GM21786 (cell line): ENCODE measurements at regions not wholly inside any gene's neighbourhood (a gene's known extent, or its start where the extent isn't known, plus 50 kb on each side); places are given as distances from the start of the nearest gene placed in this dataset.

Experiments used
- ATAC-seq: cut with Tn5 transposase; IDR thresholded peaks from one replicate; pipeline ENCODE4 v1.9.1; 2021; ENCODE audit not compliant: unreplicated experiment

GRCh38 chr6:169048185-169048864 lies 205.3 kb downstream of the THBS2 start:
- ATAC-seq: no peak

DNA sequence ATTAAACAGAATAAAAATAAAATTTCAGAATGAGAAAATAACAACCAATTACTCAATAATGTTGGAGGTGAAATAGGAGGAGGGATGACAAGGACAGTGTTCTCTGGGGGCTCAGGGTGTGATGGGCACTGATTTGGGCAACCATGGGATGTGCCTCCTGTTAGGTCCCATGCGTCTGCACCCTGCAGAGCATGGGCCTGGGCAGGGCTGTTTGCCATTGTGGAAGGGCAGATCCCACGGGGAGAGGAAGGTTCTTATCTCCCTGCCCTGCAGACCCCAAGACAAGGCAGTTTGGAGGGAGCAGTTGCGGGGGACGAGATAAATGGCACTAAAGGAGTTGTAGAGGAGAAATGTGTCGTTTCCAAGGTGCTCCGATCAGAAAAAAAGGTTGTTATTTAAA lies 206.3 kb downstream of the THBS2 start:
- no peak for ATAC-seq

DNA sequence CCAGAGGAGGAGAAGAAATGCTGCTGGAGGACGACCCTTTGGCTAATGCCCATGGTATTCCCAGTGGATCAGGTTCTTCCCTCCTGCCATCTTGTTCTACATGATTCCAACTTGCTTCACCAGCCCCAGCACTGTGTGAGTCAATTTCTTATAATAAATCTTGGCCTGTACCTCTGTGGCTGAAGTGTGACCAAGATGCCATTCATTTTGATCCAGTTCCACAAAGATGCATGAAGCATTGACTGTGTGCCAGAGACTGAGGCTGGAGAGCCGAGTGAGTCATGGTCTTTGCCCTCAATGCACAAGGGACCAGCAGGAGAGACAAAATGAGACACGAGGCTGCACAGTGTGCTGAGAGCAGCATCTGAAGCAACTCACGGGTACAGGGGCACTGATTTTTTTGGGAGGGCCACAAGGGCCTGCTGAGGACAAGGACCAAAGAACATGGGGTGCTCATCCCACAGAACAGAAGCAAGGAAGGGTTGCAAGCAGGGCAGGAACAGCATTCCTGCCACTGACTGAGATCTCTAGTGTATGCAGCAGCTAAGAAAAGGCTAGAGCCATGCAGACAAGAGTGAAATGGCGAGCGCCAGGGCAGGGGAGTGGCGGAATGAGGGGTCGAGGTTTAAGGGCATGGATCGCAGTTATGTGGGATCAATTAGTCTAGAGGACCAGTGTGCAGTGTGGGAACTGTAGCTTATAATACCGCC lies 207.0 kb downstream of the THBS2 start:
- no peak for ATAC-seq

GRCh38 chr6:169046021-169046420 lies 207.6 kb downstream of the THBS2 start:
- no peak for ATAC-seq

DNA sequence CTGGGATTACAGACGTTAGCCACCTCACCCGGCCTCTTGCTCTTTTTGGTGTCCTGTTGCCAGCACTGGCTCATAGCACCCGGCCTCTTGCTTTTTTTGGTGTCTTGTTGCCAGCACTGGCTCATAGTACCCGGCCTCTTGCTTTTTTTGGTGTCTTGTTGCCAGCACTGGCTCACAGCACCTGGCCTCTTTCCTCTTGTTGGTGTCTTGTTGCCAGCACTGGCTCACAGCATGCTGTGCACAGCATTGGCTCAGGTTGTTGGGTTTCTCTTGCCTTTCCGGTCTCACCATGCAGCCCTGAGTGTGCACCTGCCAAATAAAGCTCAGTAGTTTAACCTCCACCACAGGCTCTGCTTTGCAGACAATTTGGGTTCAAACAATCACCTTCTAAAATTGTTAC lies 208.2 kb downstream of the THBS2 start:
- ATAC-seq: no peak

DNA sequence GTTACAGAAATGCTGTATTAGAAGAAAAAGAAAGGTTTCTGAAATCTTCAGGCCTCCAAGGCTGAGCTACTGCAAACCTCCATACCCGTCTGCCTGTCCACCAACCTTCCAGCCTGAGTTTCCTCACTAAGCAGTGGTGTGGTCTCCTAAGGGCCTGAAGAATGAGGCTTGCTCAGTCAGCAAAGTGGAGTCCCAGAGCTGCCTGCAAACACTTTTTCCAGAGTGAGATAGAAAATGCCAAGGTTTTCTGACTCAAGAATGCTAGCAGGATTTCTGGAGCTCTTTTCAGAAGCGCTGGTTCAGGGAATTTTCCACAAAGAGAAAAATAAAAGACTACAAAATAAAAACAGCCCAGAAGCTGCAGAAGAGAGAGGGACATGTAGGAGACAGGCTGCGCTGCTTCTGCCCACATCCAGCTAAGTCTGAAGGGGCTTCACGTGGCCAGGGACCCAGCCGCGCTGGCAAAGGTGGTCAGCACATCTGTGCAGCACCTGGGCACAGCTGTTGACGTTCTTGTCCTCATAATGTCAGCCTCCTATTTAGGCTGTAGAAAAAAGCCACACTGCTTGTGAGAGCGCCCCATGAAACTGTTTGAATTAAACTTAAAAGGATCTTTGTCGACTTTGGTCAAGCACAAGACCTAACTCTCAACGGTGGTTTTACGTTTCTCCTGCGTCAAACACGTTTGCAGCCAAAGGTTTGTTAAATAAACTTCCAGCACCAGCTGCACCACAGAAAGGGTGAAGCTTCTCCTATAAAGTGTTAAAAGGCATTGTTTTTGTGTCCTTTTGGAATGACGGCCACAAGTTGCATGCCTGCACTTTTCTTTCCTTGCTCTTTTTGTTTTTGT lies 209.0 kb downstream of the THBS2 start:
- no peak for ATAC-seq

- ATAC-seq: no peak
These were observed 211.6 kb downstream of the THBS2 start for GRCh38 chr6:169042061-169042460.

- ATAC-seq: no peak
These were observed 212.6 kb downstream of the THBS2 start for GRCh38 chr6:169041078-169041477.

- no peak for ATAC-seq
These were observed 215.0 kb downstream of the THBS2 start for GRCh38 chr6:169038691-169039090.

- ATAC-seq: no peak
These were observed 218.0 kb downstream of the THBS2 start for GRCh38 chr6:169035385-169036240.

GRCh38 chr6:169034516-169035167 lies 219.0 kb downstream of the THBS2 start:
- ATAC-seq: no peak

- no peak for ATAC-seq
These were observed 223.8 kb downstream of the THBS2 start for GRCh38 chr6:169029861-169030260.

- no peak for ATAC-seq
These were observed 225.3 kb downstream of the THBS2 start for GRCh38 chr6:169028343-169028742.

DNA sequence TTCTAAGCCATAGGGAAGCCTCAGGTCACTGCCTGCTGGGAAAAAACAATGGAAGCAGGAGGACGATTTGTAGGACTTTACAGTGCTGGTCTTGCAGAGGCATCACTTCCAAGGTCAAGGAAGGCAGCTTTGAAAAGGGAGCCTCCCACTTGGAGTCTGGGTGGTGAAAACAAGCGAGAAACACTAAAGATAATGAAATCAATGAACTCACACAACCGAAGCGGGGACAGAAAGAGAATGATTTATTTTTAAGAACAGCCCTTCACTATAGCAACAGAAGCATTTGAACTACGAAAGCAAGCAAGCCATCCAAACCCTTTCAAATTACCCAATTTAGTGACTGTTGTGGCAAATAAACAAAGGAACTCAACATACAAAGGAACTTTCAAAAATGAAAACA lies 227.5 kb downstream of the THBS2 start:
- no peak for ATAC-seq

- no peak for ATAC-seq
These were observed 229.5 kb downstream of the THBS2 start for GRCh38 chr6:169024047-169024660.

DNA sequence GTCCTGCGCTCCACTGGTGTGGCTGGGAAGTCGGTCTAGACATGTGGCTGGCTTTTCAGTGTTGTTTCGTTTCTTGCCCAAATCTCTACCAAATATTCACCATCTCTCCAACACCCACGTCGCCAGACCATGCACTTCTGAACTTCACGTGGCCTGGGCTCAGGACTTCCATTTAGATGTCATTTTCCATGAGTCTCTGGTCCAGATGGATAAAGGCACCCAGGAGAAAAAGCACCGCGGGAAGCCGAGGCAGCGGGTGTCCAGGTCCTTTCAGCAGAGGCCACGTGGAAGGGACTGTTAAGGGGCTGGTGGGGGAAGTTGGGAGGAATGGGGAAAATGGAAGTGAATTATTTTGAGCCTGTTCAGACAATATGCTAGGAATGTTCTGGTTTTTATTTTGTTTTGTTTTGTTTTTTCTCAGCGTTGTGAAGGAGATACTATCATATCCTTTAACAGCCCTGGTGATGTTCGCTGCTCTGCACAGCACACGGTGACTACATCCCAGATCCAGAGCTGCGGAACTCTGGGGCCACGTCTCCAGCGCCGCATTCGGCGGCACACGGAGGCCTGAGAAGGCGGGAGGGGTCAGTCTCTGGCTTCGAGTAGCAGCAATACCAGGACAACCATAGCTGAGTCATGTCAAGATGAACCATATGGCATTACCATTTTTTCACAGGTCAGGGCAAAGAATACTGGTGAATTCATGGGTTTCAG lies 230.3 kb downstream of the THBS2 start:
- no peak for ATAC-seq

DNA sequence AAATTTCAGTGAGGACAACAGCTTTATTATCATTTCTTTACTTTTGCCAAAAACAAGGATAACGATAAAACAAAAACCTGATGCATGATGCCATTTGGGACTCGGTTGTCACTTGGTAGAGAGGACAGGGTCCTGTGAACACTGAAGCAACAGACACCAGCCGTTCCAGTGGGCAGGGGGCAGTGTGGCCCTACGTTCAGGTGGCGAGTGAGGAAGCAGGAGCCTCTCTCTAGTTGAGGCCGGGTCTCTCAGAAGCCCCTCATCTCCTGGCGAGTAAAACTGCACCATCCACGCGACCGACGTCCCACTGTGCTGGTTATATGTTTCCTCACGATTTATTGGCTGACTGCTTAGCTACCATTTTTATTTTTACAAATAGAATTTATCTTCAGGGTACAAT lies 231.6 kb downstream of the THBS2 start:
- no peak for ATAC-seq

DNA sequence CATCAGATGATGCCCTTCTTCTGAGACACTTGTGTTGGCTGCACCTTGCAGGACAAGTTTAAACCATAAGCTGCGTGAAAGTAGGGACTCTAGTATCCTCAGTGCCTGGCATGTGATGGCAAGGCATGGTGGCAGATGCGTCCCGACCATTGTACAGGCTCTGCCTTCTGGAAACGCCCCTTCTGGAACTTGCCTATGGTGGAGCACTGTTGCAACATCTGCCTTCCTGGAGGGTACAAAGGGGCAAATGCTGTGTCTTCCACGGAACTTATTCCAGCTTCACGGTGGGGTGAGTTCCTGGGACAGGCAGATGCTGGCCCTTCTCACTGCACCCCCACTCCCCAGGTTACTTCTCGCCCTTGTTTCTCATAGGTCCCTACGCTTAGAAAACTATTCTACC lies 232.8 kb downstream of the THBS2 start:
- ATAC-seq: no peak

GRCh38 chr6:169019727-169020491 lies 233.7 kb downstream of the THBS2 start:
- no peak for ATAC-seq
